H1 (cell line): ENCODE measurements at regions not wholly inside any gene's neighbourhood (a gene's known extent, or its start where the extent isn't known, plus 50 kb on each side); places are given as distances from the start of the nearest gene placed in this dataset.

Experiments
- CTCF ChIA-PET: fragments of 300-600 bp; sonication (Branson Sonifier 250); formaldehyde crosslinking; loops from one replicate; lab custom pipeline; 2021; ENCODE audit not compliant: partially characterized antibody; lab: Charles Lee
- POLR2A ChIA-PET: fragments of 300-600 bp; sonication (Branson Sonifier 250); formaldehyde crosslinking; loops from one replicate; lab custom pipeline; 2021; ENCODE audit warnings: inconsistent platforms; ENCODE audit not compliant: partially characterized antibody; lab: Charles Lee
- DNase-seq, 2 experiments: peaks; one replicate each; pipeline versions ENCODE4 v3.0.0 to v3.0.0-alpha.2; 2010 to 2022; ENCODE audit warnings: low spot score in 2 of 2, low read depth in 1 of 2, mixed read lengths in 1 of 2
- FAIRE-seq: peaks from 2 replicates; lab custom pipeline; 2011; peaks lifted over from hg19 to GRCh38; lab: Jason Lieb, UNC
- H2AFZ ChIP-seq: 2 replicates; pipeline ENCODE4 v1.8.1; 2012; ENCODE audit warnings: low read length, inconsistent platforms
- H2AK5ac ChIP-seq: 2 replicates; pipeline ENCODE4 v1.6.1; 2013; ENCODE audit warnings: low read depth, low read length
- H2BK120ac ChIP-seq: replicated peaks from 2 replicates; pipeline ENCODE3; 2013; ENCODE audit warnings: low read depth, low read length, inconsistent platforms
- H2BK12ac ChIP-seq: 2 replicates; pipeline ENCODE4 v1.6.1; 2013; ENCODE audit warnings: low read depth, low read length
- H2BK15ac ChIP-seq: 2 replicates; pipeline ENCODE4 v1.6.1; 2013; ENCODE audit warnings: low read length
- H2BK20ac ChIP-seq: 2 replicates; pipeline ENCODE4 v1.6.1; 2013; ENCODE audit warnings: low read length
- H2BK5ac ChIP-seq: 2 replicates; pipeline ENCODE4 v1.6.1; 2013; ENCODE audit warnings: low read depth, low read length
- H3K14ac ChIP-seq: 2 replicates; pipeline ENCODE4 v1.6.1; 2013; ENCODE audit warnings: inconsistent platforms; ENCODE audit not compliant: insufficient read length
- H3K18ac ChIP-seq: 2 replicates; pipeline ENCODE4 v1.6.1; 2013; ENCODE audit warnings: low read length; ENCODE audit errors: extremely low read depth
- H3K23ac ChIP-seq: 2 replicates; pipeline ENCODE4 v1.6.1; 2013; ENCODE audit warnings: inconsistent platforms; ENCODE audit not compliant: insufficient read length
- H3K23me2 ChIP-seq: 2 replicates; pipeline ENCODE4 v1.6.1; 2013; ENCODE audit warnings: low read depth, low read length
- H3K27ac ChIP-seq: 2 replicates; pipeline ENCODE4 v1.6.1; 2011; ENCODE audit warnings: low read depth, low read length, inconsistent platforms
- H3K27me3 ChIP-seq, 4 experiments: replicated peaks in 1 of 4; 1 replicate in 1 of 4; 2 replicates in 3 of 4; pipeline versions ENCODE4 v1.6.1 to v1.8.1; 2011 to 2013; ENCODE audit warnings: low read length in 3 of 4, mild to moderate bottlenecking in 3 of 4, inconsistent platforms in 2 of 4, mixed read lengths in 2 of 4, moderate library complexity in 1 of 4; ENCODE audit not compliant: control insufficient read depth in 3 of 4, insufficient read depth in 3 of 4; ENCODE audit errors: extremely low read depth in 1 of 4
- H3K36me3 ChIP-seq, 4 experiments: 2 replicates each; pipeline versions ENCODE4 v1.6.1 to v1.8.1; 2011 to 2013; ENCODE audit warnings: mild to moderate bottlenecking in 4 of 4, low read length in 3 of 4, moderate library complexity in 2 of 4, control low read depth in 1 of 4, inconsistent platforms in 1 of 4; ENCODE audit not compliant: insufficient read depth in 4 of 4, control insufficient read depth in 2 of 4
- H3K4ac ChIP-seq: replicated peaks from 2 replicates; pipeline ENCODE3; 2013; ENCODE audit warnings: low read length, low read depth, mixed read lengths, inconsistent platforms; ENCODE audit not compliant: insufficient read length
- H3K4me1 ChIP-seq, 4 experiments: replicated peaks in 1 of 4; 1 replicate in 1 of 4; 2 replicates in 3 of 4; pipeline versions ENCODE4 v1.6.1 to v1.8.1; 2011 to 2013; ENCODE audit warnings: low read length in 3 of 4, inconsistent platforms in 2 of 4, mixed read lengths in 1 of 4; ENCODE audit not compliant: insufficient read depth in 4 of 4, control insufficient read depth in 3 of 4
- H3K4me2 ChIP-seq, 2 experiments: 2 replicates each; pipeline versions ENCODE4 v1.6.1 to v1.8.1; 2011 to 2013; ENCODE audit warnings: low read depth in 2 of 2, low read length in 2 of 2, control low read depth in 1 of 2, inconsistent platforms in 1 of 2, mild to moderate bottlenecking in 1 of 2; ENCODE audit not compliant: insufficient read depth in 1 of 2
- H3K4me3 ChIP-seq, 4 experiments: fragments of 200-600, 300-600 bp in 1 of 4; sonication (generic), shearing (Covaris generic), sonication (Bioruptor Twin) in 1 of 4; 2 replicates each; pipeline versions ENCODE4 v1.5.1 to v1.8.1; 2011 to 2016; ENCODE audit warnings: low read length in 4 of 4, low read depth in 3 of 4, control low read depth in 2 of 4, inconsistent platforms in 2 of 4, mild to moderate bottlenecking in 2 of 4, mixed read lengths in 1 of 4, moderate library complexity in 1 of 4; ENCODE audit not compliant: insufficient read depth in 2 of 4; ENCODE audit errors: extremely low read depth in 1 of 4
- H3K56ac ChIP-seq: replicated peaks from 2 replicates; pipeline ENCODE3; 2013; ENCODE audit warnings: low read depth, mild to moderate bottlenecking, mixed read lengths, low read length, inconsistent platforms; ENCODE audit not compliant: insufficient read length
- H3K79me1 ChIP-seq: 2 replicates; pipeline ENCODE4 v1.6.1; 2013; ENCODE audit warnings: low read depth, low read length, control low read depth
- H3K79me2 ChIP-seq, 2 experiments: 2 replicates each; pipeline versions ENCODE4 v1.6.1 to v1.8.1; 2012 to 2013; ENCODE audit warnings: low read length in 2 of 2, mild to moderate bottlenecking in 2 of 2, inconsistent platforms in 1 of 2; ENCODE audit not compliant: insufficient read depth in 2 of 2, control insufficient read depth in 1 of 2
- H3K9ac ChIP-seq, 4 experiments: replicated peaks in 1 of 4; 1 replicate in 1 of 4; 2 replicates in 3 of 4; pipeline versions ENCODE4 v1.6.1 to v1.8.1; 2011 to 2013; ENCODE audit warnings: low read depth in 3 of 4, low read length in 3 of 4, control low read depth in 2 of 4, mild to moderate bottlenecking in 2 of 4, moderate library complexity in 2 of 4, inconsistent platforms in 1 of 4; ENCODE audit errors: extremely low read depth in 1 of 4
- H3K9me3 ChIP-seq, 2 experiments: 2 replicates each; pipeline versions ENCODE4 v1.6.1 to v1.8.1; 2012 to 2013; ENCODE audit warnings: mild to moderate bottlenecking in 2 of 2, moderate library complexity in 2 of 2, control low read depth in 1 of 2, inconsistent platforms in 1 of 2, low read depth in 1 of 2, low read length in 1 of 2, mixed read lengths in 1 of 2; ENCODE audit not compliant: insufficient read depth in 2 of 2
- H4K20me1 ChIP-seq, 2 experiments: replicated peaks in 1 of 2; 2 replicates each; pipeline versions ENCODE3 to v1.8.1; 2011 to 2013; ENCODE audit warnings: inconsistent platforms in 2 of 2, low read length in 2 of 2, mild to moderate bottlenecking in 1 of 2; ENCODE audit not compliant: insufficient read depth in 2 of 2, control insufficient read depth in 1 of 2
- H4K5ac ChIP-seq: 2 replicates; pipeline ENCODE4 v1.6.1; 2013; ENCODE audit warnings: low read length, low read depth, mixed read lengths, inconsistent platforms; ENCODE audit not compliant: insufficient read length
- H4K8ac ChIP-seq: 2 replicates; pipeline ENCODE4 v1.8.0; 2013; ENCODE audit warnings: mild to moderate bottlenecking, moderate library complexity, low read length, inconsistent platforms; ENCODE audit not compliant: insufficient read depth; ENCODE audit errors: extremely low read depth
- H4K91ac ChIP-seq: replicated peaks from 2 replicates; pipeline ENCODE3; 2013; ENCODE audit warnings: low read length, mixed read lengths, inconsistent platforms; ENCODE audit not compliant: insufficient read length
- BRCA1 ChIP-seq: IDR thresholded peaks from 2 replicates; pipeline ENCODE4 v1.6.1; 2012; ENCODE audit warnings: low read depth, low read length, improper control_type of control experiment
- CBX5 ChIP-seq: fragments of 300-800, 300-1000 bp; sonication (generic); IDR thresholded peaks from 2 replicates; pipeline ENCODE4 v1.7.1; 2016; ENCODE audit warnings: antibody characterized with exemption, low read length, low read depth
- CTCF ChIP-seq, 3 experiments: IDR thresholded peaks; 1 replicate in 2 of 3; 2 replicates in 1 of 3; pipeline versions ENCODE4 v1.5.1 to v1.6.1; 2011; ENCODE audit warnings: low read length in 3 of 3, mild to moderate bottlenecking in 3 of 3, inconsistent platforms in 2 of 3, low read depth in 1 of 3, moderate library complexity in 1 of 3; ENCODE audit not compliant: insufficient read depth in 1 of 3; ENCODE audit errors: control extremely low read depth in 1 of 3
- EGR1 ChIP-seq: IDR thresholded peaks from 2 replicates; pipeline ENCODE4 v1.6.1; 2011; ENCODE audit warnings: low read depth, low read length, borderline replicate concordance
- HDAC6 ChIP-seq: IDR thresholded peaks from one replicate; pipeline ENCODE4 v1.7.1; 2012; ENCODE audit warnings: low read depth, mild to moderate bottlenecking, inconsistent platforms, low read length, moderate library complexity
- JUN ChIP-seq: IDR thresholded peaks from 2 replicates; pipeline ENCODE4 v1.6.1; 2011; ENCODE audit warnings: low read depth, mild to moderate bottlenecking, improper control_type of control experiment, low read length
- JUND ChIP-seq: IDR thresholded peaks from 2 replicates; pipeline ENCODE4 v1.6.1; 2011; ENCODE audit warnings: mild to moderate bottlenecking, improper control_type of control experiment, low read length
- KDM5A ChIP-seq: fragments of 200-600 bp; IDR thresholded peaks from 2 replicates; pipeline ENCODE4 v1.7.1; 2012; ENCODE audit warnings: mild to moderate bottlenecking, low read length, inconsistent platforms, mixed read lengths
- SRF ChIP-seq: IDR thresholded peaks from 2 replicates; pipeline ENCODE4 v1.6.1; 2011; ENCODE audit warnings: mild to moderate bottlenecking, low read depth, low read length, moderate library complexity
- SUZ12 ChIP-seq: fragments of 200-600 bp; sonication (generic); IDR thresholded peaks from 2 replicates; pipeline ENCODE4 v1.6.1; 2012; ENCODE audit warnings: mild to moderate bottlenecking, inconsistent platforms, low read length, moderate library complexity, mixed read lengths
- YY1 ChIP-seq: IDR thresholded peaks from 2 replicates; pipeline ENCODE4 v1.6.1; 2011; ENCODE audit warnings: low read depth, mild to moderate bottlenecking, low read length
- WGBS, 2 experiments: shearing (Covaris generic) in 1 of 2; methylation state at CpG; one replicate each; pipeline versions ENCODE4 v1.1.6 to v1.1.7; 2013 to 2015; ENCODE audit warnings: low lambda C conversion rate in 2 of 2, mixed read lengths in 2 of 2, inconsistent platforms in 1 of 2, low coverage in 1 of 2, missing lambda C conversion rate in 1 of 2; ENCODE audit not compliant: insufficient replicate concordance in 2 of 2, insufficient coverage in 1 of 2, insufficient read length in 1 of 2; ENCODE audit errors: extremely low coverage in 1 of 2, missing lambda C conversion rate in 1 of 2; 5-methylcytosine and 5-hydroxymethylcytosine counted together
- TF ChIP-seq, protein P1 (sequence below): IDR thresholded peaks from 2 replicates; pipeline ENCODE4 v1.6.1; 2012; ENCODE audit warnings: inconsistent platforms

- ChIA-PET POLR2A (no interaction called here), CTCF (interaction anchor here (0.5 to 2.7 kb wide), 4 partner anchors 23 to 131 kb away, joined by 3 to 15 read pairs (median 5); no protein-coding TSS in a partner anchor)
- H4K20me1 ChIP-seq: no peaks in the 10 kb centered on the region
- no peak overlapping the region; a peak in 1 of 8 replicates for H3K4me3 ChIP-seq
- no peak for FAIRE-seq
- no peak overlapping the region for H2BK120ac ChIP-seq
- no peaks in the 10 kb centered on the region for H3K79me2 ChIP-seq
- H3K14ac ChIP-seq: no peak overlapping the region
- H2AFZ ChIP-seq: no peak overlapping the region
- H4K5ac ChIP-seq: no peak overlapping the region
- WGBS, 2 experiments: 87% methylated on average over 7 of the region's 7 CpGs; no CpG with 5 or more reads in 1 of the 2 experiments
- H3K4me1 ChIP-seq: no peaks in the 10 kb centered on the region
- H3K23me2 ChIP-seq: no peaks in the 10 kb centered on the region
- H4K8ac ChIP-seq: peak overlapping the region; percentile 62; the same call in 1 of the 2 replicates
- no peak overlapping the region for H3K56ac ChIP-seq
- no peaks in the 10 kb centered on the region for H3K27me3 ChIP-seq
- H3K23ac ChIP-seq: no peak overlapping the region
- no peak for DNase-seq
- no peak overlapping the region for H3K4ac ChIP-seq
- H3K18ac ChIP-seq: no peak overlapping the region
- no peak overlapping the region for H2BK5ac ChIP-seq
- H3K9ac ChIP-seq: no peak overlapping the region
- H3K27ac ChIP-seq: no peak overlapping the region
- no peak overlapping the region for H2AK5ac ChIP-seq
- H3K4me2 ChIP-seq: no peak overlapping the region
- no peaks in the 10 kb centered on the region for H3K9me3 ChIP-seq
- no peak overlapping the region for H4K91ac ChIP-seq
- no peak overlapping the region for H2BK15ac ChIP-seq
- H2BK12ac ChIP-seq: no peak overlapping the region
- H3K36me3 ChIP-seq: no peaks in the 10 kb centered on the region
- H3K79me1 ChIP-seq: no peaks in the 10 kb centered on the region
- H2BK20ac ChIP-seq: no peak overlapping the region
- TF ChIP-seq HDAC6: no peak
- no peak for TF ChIP-seq JUND
- TF ChIP-seq SRF: no peak
- TF ChIP-seq CBX5: no peak
- no peak for TF ChIP-seq SUZ12
- no peak for TF ChIP-seq EGR1
- no peak for TF ChIP-seq KDM5A
- TF ChIP-seq, protein P1, sequence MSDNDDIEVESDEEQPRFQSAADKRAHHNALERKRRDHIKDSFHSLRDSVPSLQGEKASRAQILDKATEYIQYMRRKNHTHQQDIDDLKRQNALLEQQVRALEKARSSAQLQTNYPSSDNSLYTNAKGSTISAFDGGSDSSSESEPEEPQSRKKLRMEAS: no peak
- no peak for TF ChIP-seq BRCA1
- TF ChIP-seq CTCF (IDR thresholded peaks at IDR 0.05; ENCODE audit: control extremely low read depth in 1 of 3, insufficient read depth in 1 of 3, low read depth in 1 of 3, low read length in 3 of 3): no peak
- TF ChIP-seq YY1: no peak
- TF ChIP-seq JUN: no peak
Measured at GRCh38 chr5:57429513-57430120, 53.0 kb downstream of the ACTBL2 start.
